Fibroblast of villous mesenchyme (primary cell): ENCODE measurements at regions not wholly inside any gene's neighbourhood (a gene's known extent, or its start where the extent isn't known, plus 50 kb on each side); places are given as distances from the start of the nearest gene placed in this dataset.

ENCODE experiments used
- DNase-seq: peaks from one replicate; pipeline ENCODE4 v3.0.0-alpha.2; 2010; ENCODE audit warnings: low read depth
- H3K4me3 ChIP-seq: 2 replicates; pipeline ENCODE4 v1.5.1; 2011; ENCODE audit warnings: low read depth, mild to moderate bottlenecking, low read length
- TF ChIP-seq, protein P1 (sequence below): IDR thresholded peaks from 2 replicates; pipeline ENCODE4 v1.5.1; 2012; ENCODE audit warnings: low read depth, mild to moderate bottlenecking, low read length; ENCODE audit not compliant: insufficient read depth

DNA sequence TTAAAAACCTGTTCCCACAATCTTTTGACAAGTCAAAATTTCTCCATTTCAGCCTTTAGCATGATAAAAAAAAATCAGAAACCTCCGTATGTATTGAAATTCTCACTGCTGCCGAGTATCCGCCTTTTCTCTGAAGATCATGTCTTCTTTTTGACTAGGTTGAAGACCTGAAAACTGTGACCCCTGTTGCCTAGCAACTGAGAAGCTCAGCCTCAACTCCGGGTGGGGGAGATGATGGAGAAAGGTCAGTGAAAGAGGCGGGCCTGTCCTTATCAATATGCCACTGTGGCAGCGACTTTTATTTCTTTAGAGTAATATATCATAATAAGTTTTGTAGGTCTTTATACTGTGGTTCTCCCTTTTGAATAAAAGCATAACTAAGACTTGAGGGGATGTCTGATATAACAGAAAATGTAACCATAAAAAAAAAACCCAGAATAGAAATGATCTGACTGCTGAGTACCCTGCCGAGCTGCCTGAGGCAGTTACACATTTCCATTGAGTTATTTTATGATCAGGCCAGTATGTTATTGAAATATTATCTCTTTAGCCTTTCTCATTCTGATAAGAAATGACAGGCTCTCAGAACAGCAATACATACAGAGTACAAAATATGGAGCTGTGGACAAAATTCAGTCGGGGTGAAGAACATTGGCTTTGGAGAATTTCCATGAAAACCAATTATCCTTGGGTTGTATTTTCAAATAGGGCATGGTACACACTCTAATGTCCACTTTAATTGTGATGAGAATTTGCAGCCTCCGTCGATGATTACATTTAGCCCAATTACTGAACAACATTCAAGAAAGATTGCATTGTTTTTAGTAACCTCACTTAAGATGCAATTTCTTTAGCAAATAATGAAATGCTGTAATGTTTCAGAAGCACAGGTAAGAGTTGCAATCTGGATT lies 136.7 kb upstream of the EEF1E1 start:
- TF ChIP-seq, protein P1, sequence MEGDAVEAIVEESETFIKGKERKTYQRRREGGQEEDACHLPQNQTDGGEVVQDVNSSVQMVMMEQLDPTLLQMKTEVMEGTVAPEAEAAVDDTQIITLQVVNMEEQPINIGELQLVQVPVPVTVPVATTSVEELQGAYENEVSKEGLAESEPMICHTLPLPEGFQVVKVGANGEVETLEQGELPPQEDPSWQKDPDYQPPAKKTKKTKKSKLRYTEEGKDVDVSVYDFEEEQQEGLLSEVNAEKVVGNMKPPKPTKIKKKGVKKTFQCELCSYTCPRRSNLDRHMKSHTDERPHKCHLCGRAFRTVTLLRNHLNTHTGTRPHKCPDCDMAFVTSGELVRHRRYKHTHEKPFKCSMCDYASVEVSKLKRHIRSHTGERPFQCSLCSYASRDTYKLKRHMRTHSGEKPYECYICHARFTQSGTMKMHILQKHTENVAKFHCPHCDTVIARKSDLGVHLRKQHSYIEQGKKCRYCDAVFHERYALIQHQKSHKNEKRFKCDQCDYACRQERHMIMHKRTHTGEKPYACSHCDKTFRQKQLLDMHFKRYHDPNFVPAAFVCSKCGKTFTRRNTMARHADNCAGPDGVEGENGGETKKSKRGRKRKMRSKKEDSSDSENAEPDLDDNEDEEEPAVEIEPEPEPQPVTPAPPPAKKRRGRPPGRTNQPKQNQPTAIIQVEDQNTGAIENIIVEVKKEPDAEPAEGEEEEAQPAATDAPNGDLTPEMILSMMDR, result no peak
- H3K4me3 ChIP-seq, result no peak overlapping the region
- no peak for DNase-seq

DNA sequence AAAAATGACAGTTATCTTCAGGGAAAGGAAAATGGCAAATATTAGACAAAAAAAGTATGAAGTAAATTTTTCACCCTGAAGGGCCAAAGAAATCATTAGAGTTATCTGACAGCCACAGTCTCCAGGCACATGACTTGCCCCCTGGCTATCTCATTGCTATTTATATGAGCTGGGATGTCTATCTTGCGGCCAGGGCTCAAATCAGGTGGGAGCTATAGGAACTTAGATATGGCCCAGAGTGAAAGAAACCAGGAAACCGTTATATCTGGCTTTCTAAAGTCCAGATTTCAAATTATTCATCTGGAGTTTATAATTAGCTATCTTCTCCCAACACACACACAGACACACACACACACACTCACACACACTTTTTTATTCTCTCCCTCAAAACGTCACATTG lies 135.3 kb upstream of the EEF1E1 start:
- DNase-seq, result no peak
- TF ChIP-seq, protein P1, result no peak
- no peak overlapping the region for H3K4me3 ChIP-seq

DNA sequence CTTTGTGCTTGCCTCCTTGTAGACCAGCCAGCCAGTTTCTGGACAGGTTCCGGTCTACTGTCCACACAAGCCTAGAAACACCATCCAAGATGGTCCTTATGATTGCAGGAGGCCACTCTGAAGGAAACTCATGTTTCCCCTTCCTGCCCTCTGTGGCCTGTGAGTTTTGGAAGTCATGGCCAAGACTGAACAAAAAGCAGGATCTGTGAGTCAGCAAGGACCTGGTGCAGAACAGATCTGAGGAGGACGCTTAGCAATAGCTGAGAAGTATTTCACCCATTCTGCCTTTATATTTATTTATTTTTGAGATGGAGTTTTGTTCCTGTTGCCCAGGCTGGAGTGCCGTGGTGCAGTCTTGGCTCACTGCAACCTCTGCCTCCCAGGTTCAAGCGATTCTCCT lies 134.6 kb upstream of the EEF1E1 start:
- DNase-seq, result no peak
- TF ChIP-seq, protein P1, result no peak
- H3K4me3 ChIP-seq, result no peak overlapping the region

DNA sequence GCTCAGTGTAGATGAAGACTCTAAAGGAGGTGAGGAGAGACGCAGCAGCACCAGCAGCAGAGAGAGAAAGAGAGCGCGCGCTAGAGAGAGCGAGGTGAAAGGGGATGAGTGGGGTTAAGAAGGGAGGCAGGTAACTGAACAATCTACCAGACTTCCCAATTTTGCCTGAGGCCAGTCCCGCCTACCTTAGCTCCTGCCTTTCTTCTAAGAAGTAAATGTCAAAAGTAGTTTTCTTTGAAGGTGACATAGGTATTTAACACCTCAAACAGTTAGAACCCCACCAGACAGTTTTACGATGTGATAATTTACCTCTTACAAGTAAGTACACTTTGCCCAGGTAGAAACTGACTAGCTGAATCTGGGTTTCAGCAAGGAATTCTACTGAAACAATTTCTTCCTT lies 132.0 kb upstream of the EEF1E1 start:
- TF ChIP-seq, protein P1, result no peak
- DNase-seq, result no peak

DNA sequence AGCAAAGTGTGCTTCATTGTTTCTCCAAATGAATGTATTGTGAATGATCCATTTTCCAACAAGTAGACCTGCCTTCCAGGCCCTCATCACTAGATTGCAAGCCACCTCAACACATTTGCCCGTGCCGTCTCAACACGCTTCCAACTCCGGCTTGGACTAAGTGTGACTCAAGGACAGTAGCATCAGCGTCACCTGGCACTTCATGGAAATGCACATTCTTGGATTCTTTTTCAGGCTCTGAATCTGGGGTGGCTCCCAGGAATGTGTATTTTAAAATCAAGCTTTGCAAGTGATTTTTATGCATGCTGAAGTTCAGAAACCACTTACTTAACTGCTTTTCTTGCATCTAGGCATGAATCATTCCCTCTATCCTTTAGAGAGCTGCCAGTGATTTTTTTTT lies 129.6 kb upstream of the EEF1E1 start:
- no peak for DNase-seq
- TF ChIP-seq, protein P1, result no peak
- no peak overlapping the region for H3K4me3 ChIP-seq

More for the DNA sequence above, 132.0 kb upstream of the EEF1E1 start:
- H3K4me3 ChIP-seq, result no peak overlapping the region

DNA sequence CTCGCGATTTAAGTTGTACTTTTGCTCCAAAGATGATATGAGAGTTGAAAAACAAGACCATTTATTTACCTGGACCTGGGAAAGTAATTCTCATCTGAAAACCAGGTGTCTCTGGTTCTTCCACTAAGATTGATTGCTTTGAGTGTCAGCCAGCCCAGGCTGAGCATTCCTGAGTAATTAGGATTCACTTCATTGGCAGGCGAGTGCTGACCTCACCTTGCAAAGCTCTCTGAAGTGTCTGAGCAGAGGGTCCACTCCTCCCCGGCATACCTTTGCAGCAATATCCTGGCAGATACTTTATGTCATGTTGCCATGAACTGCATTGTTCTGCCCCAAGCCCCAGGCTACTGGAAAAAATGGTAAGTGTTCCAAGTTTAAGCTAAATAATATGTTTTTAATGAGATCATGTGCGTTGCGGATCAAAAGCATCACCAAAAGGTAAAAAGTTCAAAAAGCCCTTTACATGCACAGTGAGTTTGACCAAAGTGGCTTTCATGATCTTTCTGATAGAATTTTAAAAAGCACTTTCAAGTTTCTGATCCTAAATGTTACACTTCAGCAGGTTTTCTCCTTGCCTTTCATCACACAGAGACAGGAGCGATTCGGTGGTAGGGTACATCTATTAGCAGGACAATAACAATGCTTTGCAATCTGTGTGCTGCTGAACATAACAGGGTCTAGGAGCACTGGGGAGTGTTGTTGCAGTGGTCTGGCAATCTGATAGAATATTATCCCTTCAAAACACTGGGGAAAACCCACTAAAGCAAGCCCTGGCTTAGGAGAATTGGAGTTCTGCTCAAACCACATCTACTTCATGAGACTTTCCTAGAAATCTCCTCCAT lies 127.8 kb upstream of the EEF1E1 start:
- no peak overlapping the region for H3K4me3 ChIP-seq
- no peak for DNase-seq
- TF ChIP-seq, protein P1, result no peak
